GM12872 (cell line): ENCODE measurements at regions not wholly inside any gene's neighbourhood (a gene's known extent, or its start where the extent isn't known, plus 50 kb on each side); places are given as distances from the start of the nearest gene placed in this dataset.

Experiments used
- CTCF ChIP-seq: IDR thresholded peaks from 3 replicates; pipeline ENCODE4 v1.5.1; 2011; ENCODE audit warnings: low read depth, mild to moderate bottlenecking, low read length, moderate library complexity; ENCODE audit not compliant: insufficient read depth

- no peak for TF ChIP-seq CTCF
These were observed 1144.5 kb downstream of the TUSC7 start for GRCh38 chr3:117853923-117854668.

GRCh38 chr3:117856354-117856753 is 1146.8 kb downstream of the TUSC7 start:
- no peak for TF ChIP-seq CTCF

GRCh38 chr3:117863146-117863545 is 1153.6 kb downstream of the TUSC7 start:
- no peak for TF ChIP-seq CTCF

- TF ChIP-seq CTCF = no peak
These were observed 1155.8 kb downstream of the TUSC7 start for GRCh38 chr3:117865338-117865737.

- TF ChIP-seq CTCF = no peak
These were observed 1159.2 kb downstream of the TUSC7 start for GRCh38 chr3:117868766-117869165.

GRCh38 chr3:117871934-117872333 is 1162.4 kb downstream of the TUSC7 start:
- no peak for TF ChIP-seq CTCF

GRCh38 chr3:117873249-117873600 is 1161.4 kb downstream of the IGSF11 start:
- TF ChIP-seq CTCF = no peak
